Neuronal stem cell (in vitro differentiated cells): ENCODE measurements at regions not wholly inside any gene's neighbourhood (a gene's known extent, or its start where the extent isn't known, plus 50 kb on each side); places are given as distances from the start of the nearest gene placed in this dataset.
A peak's percentile ranks its signal among the peaks of the same experiment; 100 is the strongest.
"Not testable (repeated sequence)": the region's sequence is repeated elsewhere in the genome, so short reads cannot be mapped to it uniquely, and the experiment has no call there.

ENCODE experiments used
- DNase-seq: peaks from one replicate; pipeline ENCODE4 v3.0.0-alpha.2; 2013; ENCODE audit warnings: low spot score
- H2AFZ ChIP-seq: one replicate; pipeline ENCODE4 v1.6.1; 2013; ENCODE audit warnings: mild to moderate bottlenecking, low read length, inconsistent platforms
- H2AK5ac ChIP-seq: 2 replicates; pipeline ENCODE4 v1.6.1; 2013; ENCODE audit warnings: low read depth, mild to moderate bottlenecking, inconsistent platforms, low read length, moderate library complexity, mixed read lengths
- H2BK120ac ChIP-seq: 2 replicates; pipeline ENCODE4 v1.6.1; 2013; ENCODE audit warnings: low read depth, mild to moderate bottlenecking, inconsistent platforms, low read length, moderate library complexity, mixed read lengths
- H2BK12ac ChIP-seq: one replicate; pipeline ENCODE4 v1.6.1; 2013; ENCODE audit warnings: low read length, inconsistent platforms
- H2BK15ac ChIP-seq: 2 replicates; pipeline ENCODE4 v1.6.1; 2013; ENCODE audit warnings: mild to moderate bottlenecking, low read length, inconsistent platforms, mixed read lengths
- H2BK5ac ChIP-seq: one replicate; pipeline ENCODE4 v1.6.1; 2013; ENCODE audit warnings: inconsistent platforms, mild to moderate bottlenecking, low read length, moderate library complexity
- H3K14ac ChIP-seq: one replicate; pipeline ENCODE4 v1.6.1; 2013; ENCODE audit warnings: low read length, inconsistent platforms
- H3K18ac ChIP-seq: 2 replicates; pipeline ENCODE4 v1.6.1; 2013; ENCODE audit warnings: low read length, inconsistent platforms
- H3K23ac ChIP-seq: 2 replicates; pipeline ENCODE4 v1.6.1; 2013; ENCODE audit warnings: low read depth, mild to moderate bottlenecking, mixed read lengths, low read length, inconsistent platforms; ENCODE audit not compliant: poor library complexity
- H3K27ac ChIP-seq: replicated peaks from 3 replicates; pipeline ENCODE4 v1.5.1; 2013; ENCODE audit warnings: low read length, inconsistent platforms
- H3K27me3 ChIP-seq, 3 experiments: 2 replicates each; pipeline ENCODE4 v1.6.1; 2013; ENCODE audit warnings: low read length in 3 of 3, mild to moderate bottlenecking in 2 of 3, inconsistent platforms in 1 of 3, low read depth in 1 of 3, mixed read lengths in 1 of 3, moderate library complexity in 1 of 3; ENCODE audit not compliant: control insufficient read depth in 3 of 3, insufficient read depth in 3 of 3
- H3K36me3 ChIP-seq, 2 donors: replicated peaks in 1 of 2; 2 replicates each; pipeline ENCODE4 v1.6.1; 2013; ENCODE audit warnings: low read length in 2 of 2; ENCODE audit not compliant: control insufficient read depth in 2 of 2, insufficient read depth in 2 of 2
- H3K4ac ChIP-seq: 2 replicates; pipeline ENCODE4 v1.6.1; 2013; ENCODE audit warnings: inconsistent platforms, mild to moderate bottlenecking, low read length, moderate library complexity
- H3K4me1 ChIP-seq, 2 donors: 1 replicate in 1 of 2; 2 replicates in 1 of 2; pipeline ENCODE4 v1.6.1; 2013; ENCODE audit warnings: low read length in 2 of 2, low read depth in 1 of 2; ENCODE audit not compliant: control insufficient read depth in 2 of 2, insufficient read depth in 1 of 2
- H3K4me2 ChIP-seq: one replicate; pipeline ENCODE4 v1.6.1; 2013; ENCODE audit warnings: mild to moderate bottlenecking, low read length, inconsistent platforms; ENCODE audit not compliant: insufficient read depth, poor library complexity, severe bottlenecking
- H3K4me3 ChIP-seq, 2 donors: 2 replicates each; pipeline ENCODE4 v1.5.1; 2013; ENCODE audit warnings: low read length in 2 of 2, mild to moderate bottlenecking in 2 of 2, inconsistent platforms in 1 of 2, moderate library complexity in 1 of 2
- H3K79me1 ChIP-seq: one replicate; pipeline ENCODE4 v1.6.1; 2013; ENCODE audit warnings: low read depth, mild to moderate bottlenecking, inconsistent platforms, low read length, moderate library complexity
- H3K9ac ChIP-seq: one replicate; pipeline ENCODE4 v1.6.1; 2013; ENCODE audit warnings: mild to moderate bottlenecking, low read depth, low read length, inconsistent platforms; ENCODE audit not compliant: poor library complexity
- H3K9me3 ChIP-seq, 2 donors: replicated peaks in 1 of 2; 2 replicates each; pipeline versions ENCODE3 to v1.6.1; 2013; ENCODE audit warnings: low read length in 2 of 2, mild to moderate bottlenecking in 2 of 2, inconsistent platforms in 1 of 2, low read depth in 1 of 2, mixed read lengths in 1 of 2, moderate library complexity in 1 of 2; ENCODE audit not compliant: control insufficient read depth in 2 of 2, insufficient read depth in 1 of 2
- H4K8ac ChIP-seq: one replicate; pipeline ENCODE4 v1.6.1; 2013; ENCODE audit warnings: low read depth, mild to moderate bottlenecking, inconsistent platforms, low read length, moderate library complexity
- H4K91ac ChIP-seq: one replicate; pipeline ENCODE4 v1.6.1; 2013; ENCODE audit warnings: low read length, low read depth, mild to moderate bottlenecking, inconsistent platforms; ENCODE audit not compliant: poor library complexity
- WGBS, 2 donors: extraction: QIAGEN DNeasy Blood & Tissue Kit; methylation state at CpG; one replicate each; pipeline ENCODE4 v1.1.7; 2013; ENCODE audit warnings: missing lambda C conversion rate in 2 of 2, mixed read lengths in 1 of 2; ENCODE audit not compliant: insufficient read length in 2 of 2, insufficient replicate concordance in 1 of 2; ENCODE audit errors: extremely low coverage in 2 of 2; 5-methylcytosine and 5-hydroxymethylcytosine counted together

GRCh38 chr10:130973127-130973839 lies 338.2 kb downstream of the TCERG1L start:
- no peak overlapping the region for H2BK15ac ChIP-seq
- H2AFZ ChIP-seq, result no peak overlapping the region
- H3K14ac ChIP-seq, result no peak overlapping the region
- no peaks in the 10 kb centered on the region for H3K36me3 ChIP-seq
- peak overlapping the region; percentile 52 for H3K18ac ChIP-seq
- H4K8ac ChIP-seq, result no peak overlapping the region
- H3K27me3 ChIP-seq, result no peaks in the 10 kb centered on the region
- peak overlapping the region; percentile 25 for H2AK5ac ChIP-seq
- H3K79me1 ChIP-seq, result peaks cover 3% of the 10 kb centered on the region
- WGBS, 2 donors, result no CpG with 5 or more reads among the region's 16 CpGs
- no peak overlapping the region for H2BK12ac ChIP-seq
- H3K4ac ChIP-seq, result no peak overlapping the region
- H3K4me2 ChIP-seq, result no peak overlapping the region
- no peak for DNase-seq
- no peak overlapping the region for H3K23ac ChIP-seq
- no peaks in the 10 kb centered on the region for H3K4me1 ChIP-seq
- H3K9ac ChIP-seq, result no peak overlapping the region
- H3K27ac ChIP-seq, result no peak overlapping the region
- H2BK120ac ChIP-seq, result no peak overlapping the region
- no peak overlapping the region for H4K91ac ChIP-seq
- no peak overlapping the region for H2BK5ac ChIP-seq
- H3K9me3 ChIP-seq, result peaks cover 0 to 4% of the 10 kb centered on the region in 2 donors
- H3K4me3 ChIP-seq, result no peak overlapping the region

GRCh38 chr10:130974166-130974565 lies 337.4 kb downstream of the TCERG1L start:
- Histone ChIP-seq H3K18ac (no peak overlapping the region), H3K9me3 (peaks cover 0 to 4% of the 10 kb centered on the region in 2 donors), H3K4me3 (no peak overlapping the region), H3K23ac (no peak overlapping the region), H3K4me1 (no peaks in the 10 kb centered on the region), H3K27ac (no peak overlapping the region), H3K4me2 (no peak overlapping the region), H4K91ac (no peak overlapping the region), H3K14ac (no peak overlapping the region), H2BK12ac (no peak overlapping the region), H2AFZ (no peak overlapping the region), H3K9ac (no peak overlapping the region), H3K79me1 (peaks cover 3% of the 10 kb centered on the region), H3K4ac (no peak overlapping the region), H2BK15ac (no peak overlapping the region), H2BK5ac (no peak overlapping the region), H3K36me3 (no peaks in the 10 kb centered on the region), H2AK5ac (no peak overlapping the region), H3K27me3 (no peaks in the 10 kb centered on the region), H4K8ac (no peak overlapping the region), H2BK120ac (no peak overlapping the region)
- DNase-seq, result no peak
- no CpG with 5 or more reads among the region's 8 CpGs for WGBS, 2 donors

DNA sequence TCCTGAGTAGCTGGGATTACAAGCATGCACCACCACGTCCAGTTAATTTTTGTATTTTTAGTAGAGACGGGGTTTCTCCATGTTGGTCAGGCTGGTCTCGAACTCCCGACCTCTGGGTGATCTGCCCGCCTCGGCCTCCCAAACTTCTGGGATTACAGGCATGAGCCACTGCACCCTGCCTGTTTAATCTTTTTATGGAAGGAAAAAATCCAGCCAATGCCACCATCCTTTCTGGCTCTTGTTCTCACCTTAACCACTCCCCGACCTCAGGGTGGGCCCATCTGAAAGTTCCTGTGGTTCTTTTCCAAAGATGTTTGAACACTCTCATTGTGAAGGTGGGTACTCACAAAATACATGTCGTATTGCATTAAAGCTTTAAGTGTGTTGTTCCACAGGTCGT lies 336.2 kb downstream of the TCERG1L start:
- H2BK15ac ChIP-seq, H3K4me3 ChIP-seq, DNase-seq, H3K79me1 ChIP-seq, H3K4me1 ChIP-seq, H3K18ac ChIP-seq, H3K27me3 ChIP-seq, H3K4me2 ChIP-seq, H3K23ac ChIP-seq, H2AK5ac ChIP-seq, H4K91ac ChIP-seq, H3K36me3 ChIP-seq, H2BK12ac ChIP-seq, H2BK120ac ChIP-seq, H2AFZ ChIP-seq, H3K27ac ChIP-seq, H3K14ac ChIP-seq, H4K8ac ChIP-seq, H3K9me3 ChIP-seq, H3K4ac ChIP-seq, H2BK5ac ChIP-seq, H3K9ac ChIP-seq: not testable (repeated sequence)
- WGBS, 2 donors, result no CpG with 5 or more reads among the region's 9 CpGs

DNA sequence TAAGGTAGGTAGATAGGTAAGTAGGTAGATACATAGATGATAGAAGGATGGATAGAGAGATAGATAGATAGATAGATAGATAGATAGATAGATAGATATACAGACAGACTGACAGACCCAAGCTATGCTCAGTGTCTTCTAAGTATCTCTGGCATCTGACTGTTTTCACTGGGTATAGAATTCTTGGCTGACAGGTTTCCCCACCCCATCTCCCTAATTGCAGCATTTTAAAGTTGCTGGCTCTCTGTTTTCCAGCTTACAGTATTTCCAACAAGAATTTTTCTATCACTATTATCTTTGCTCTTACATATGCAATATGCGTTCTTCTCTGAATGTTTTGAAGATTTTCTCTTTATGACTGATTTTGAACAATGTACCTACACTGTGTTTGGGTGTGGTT lies 328.7 kb downstream of the TCERG1L start:
- Histone ChIP-seq H3K23ac (no peak overlapping the region), H2AFZ (no peak overlapping the region), H3K4me1 (no peaks in the 10 kb centered on the region), H3K79me1 (peaks cover 1% of the 10 kb centered on the region), H4K91ac (no peak overlapping the region), H3K4me3 (no peak overlapping the region), H2BK120ac (no peak overlapping the region), H2BK15ac (no peak overlapping the region), H3K14ac (no peak overlapping the region), H3K27me3 (no peaks in the 10 kb centered on the region), H3K4ac (no peak overlapping the region), H2BK12ac (no peak overlapping the region), H3K36me3 (no peaks in the 10 kb centered on the region), H3K9me3 (no peaks in the 10 kb centered on the region), H3K9ac (no peak overlapping the region), H3K4me2 (no peak overlapping the region), H2BK5ac (no peak overlapping the region), H2AK5ac (no peak overlapping the region), H4K8ac (no peak overlapping the region), H3K18ac (no peak overlapping the region), H3K27ac (no peak overlapping the region)
- no CpG with 5 or more reads among the region's 1 CpG for WGBS, 2 donors
- no peak for DNase-seq
